Peyer's patch (tissue), 4 donors: ENCODE measurements at regions not wholly inside any gene's neighbourhood (a gene's known extent, or its start where the extent isn't known, plus 50 kb on each side); places are given as distances from the start of the nearest gene placed in this dataset.

ENCODE experiments used
- DNase-seq, 3 donors: peaks; one replicate each; pipeline ENCODE4 v3.0.0-alpha.2; 2017 to 2019
- H3K27ac ChIP-seq, 4 donors: fragments of 200-600 bp; sonication (generic); one replicate each; pipeline ENCODE4 v1.5.1; 2016 to 2019
- H3K27me3 ChIP-seq, 2 donors: fragments of 200-600 bp; sonication (generic); one replicate each; pipeline ENCODE4 v1.5.1; 2019
- H3K36me3 ChIP-seq, 3 donors: fragments of 200-600 bp; sonication (generic); one replicate each; pipeline ENCODE4 v1.5.1; 2016 to 2019
- H3K4me1 ChIP-seq, 4 donors: fragments of 200-600 bp; sonication (generic); one replicate each; pipeline ENCODE4 v1.5.1; 2016 to 2019
- H3K4me3 ChIP-seq, 4 donors: fragments of 200-600 bp; sonication (generic); 1 replicate in 3 of 4; 2 replicates in 1 of 4; pipeline ENCODE4 v1.5.1; 2016 to 2019; ENCODE audit warnings: mild to moderate bottlenecking in 1 of 4
- H3K9me3 ChIP-seq, 4 donors: fragments of 200-600 bp; sonication (generic); one replicate each; pipeline ENCODE4 v1.5.1; 2016 to 2019; ENCODE audit warnings: mild to moderate bottlenecking in 1 of 4
- CTCF ChIP-seq, 6 experiments: fragments of 450-650 bp in 4 of 6; fragments of 200-600 bp in 2 of 6; sonication (generic) in 1 of 6; IDR thresholded peaks; one replicate each; pipeline ENCODE4 v1.5.1; 2017 to 2019; ENCODE audit warnings: antibody characterized with exemption in 6 of 6, mild to moderate bottlenecking in 3 of 6, moderate library complexity in 1 of 6
- POLR2A ChIP-seq, 2 donors: fragments of 450-650 bp; IDR thresholded peaks; one replicate each; pipeline ENCODE4 v1.5.1; 2017; ENCODE audit warnings: antibody characterized with exemption in 2 of 2, mild to moderate bottlenecking in 2 of 2, moderate library complexity in 2 of 2

- Histone ChIP-seq H3K9me3 (no peaks in the 10 kb centered on the region), H3K36me3 (no peaks in the 10 kb centered on the region), H3K27me3 (no peaks in the 10 kb centered on the region), H3K27ac (no peak overlapping the region), H3K4me1 (no peaks in the 10 kb centered on the region), H3K4me3 (no peak overlapping the region)
- no peak for TF ChIP-seq CTCF (IDR thresholded peaks at IDR 0.05)
- no peak for TF ChIP-seq POLR2A (IDR thresholded peaks at IDR 0.05)
- DNase-seq, result no peak
Observed at GRCh38 chr4:83783215-83783614, 247.3 kb downstream of the GPAT3 start.

GRCh38 chr4:83782591-83782990 lies 246.7 kb downstream of the GPAT3 start:
- TF ChIP-seq CTCF (IDR thresholded peaks at IDR 0.05) (no peak), POLR2A (IDR thresholded peaks at IDR 0.05) (no peak)
- Histone ChIP-seq H3K9me3 (no peaks in the 10 kb centered on the region), H3K36me3 (no peaks in the 10 kb centered on the region), H3K27me3 (no peaks in the 10 kb centered on the region), H3K27ac (no peak overlapping the region), H3K4me1 (no peaks in the 10 kb centered on the region), H3K4me3 (no peak overlapping the region)
- no peak for DNase-seq

DNA sequence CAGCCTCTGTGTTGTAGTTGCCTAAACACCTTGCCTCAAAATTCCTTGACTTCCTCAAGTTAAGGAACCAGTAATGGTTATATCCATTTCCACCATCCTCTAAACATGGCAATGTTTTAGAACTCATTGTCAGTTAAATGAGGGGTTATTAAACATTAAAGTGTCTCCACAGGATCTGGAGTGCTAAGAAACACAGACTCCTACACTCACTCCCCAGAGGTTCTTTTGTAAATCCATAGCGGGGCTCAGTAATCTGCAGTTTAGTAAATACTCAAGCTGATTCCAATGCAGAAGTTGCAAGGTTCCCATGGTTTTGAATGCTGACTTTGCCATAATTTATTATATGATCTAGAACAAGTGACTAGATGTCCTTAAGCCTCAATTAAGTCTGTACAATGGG lies 245.5 kb downstream of the GPAT3 start:
- Histone ChIP-seq H3K27me3 (no peaks in the 10 kb centered on the region), H3K9me3 (no peaks in the 10 kb centered on the region), H3K4me3 (no peak overlapping the region), H3K27ac (no peak overlapping the region), H3K36me3 (no peaks in the 10 kb centered on the region), H3K4me1 (no peaks in the 10 kb centered on the region)
- TF ChIP-seq POLR2A (IDR thresholded peaks at IDR 0.05), result no peak
- DNase-seq, result no peak

GRCh38 chr4:83780053-83780733 lies 244.3 kb downstream of the GPAT3 start:
- TF ChIP-seq CTCF (IDR thresholded peaks at IDR 0.05) (no peak), POLR2A (IDR thresholded peaks at IDR 0.05) (no peak)
- H3K4me1 ChIP-seq, result no peaks in the 10 kb centered on the region
- H3K4me3 ChIP-seq, result no peak overlapping the region
- H3K36me3 ChIP-seq, result no peaks in the 10 kb centered on the region
- H3K9me3 ChIP-seq, result no peaks in the 10 kb centered on the region
- DNase-seq, result no peak
- H3K27ac ChIP-seq, result no peak overlapping the region
- no peaks in the 10 kb centered on the region for H3K27me3 ChIP-seq

- no peak overlapping the region for H3K4me3 ChIP-seq
- no peaks in the 10 kb centered on the region for H3K4me1 ChIP-seq
- H3K9me3 ChIP-seq, result no peaks in the 10 kb centered on the region
- TF ChIP-seq CTCF (IDR thresholded peaks at IDR 0.05) (no peak), POLR2A (IDR thresholded peaks at IDR 0.05) (no peak)
- DNase-seq, result no peak
- H3K36me3 ChIP-seq, result no peaks in the 10 kb centered on the region
- no peak overlapping the region for H3K27ac ChIP-seq
- no peaks in the 10 kb centered on the region for H3K27me3 ChIP-seq
Observed at GRCh38 chr4:83779103-83780052, 243.5 kb downstream of the GPAT3 start.

- TF ChIP-seq POLR2A (IDR thresholded peaks at IDR 0.05) (no peak), CTCF (IDR thresholded peaks at IDR 0.05) (no peak)
- no peaks in the 10 kb centered on the region for H3K9me3 ChIP-seq
- no peak for DNase-seq
- H3K36me3 ChIP-seq, result no peaks in the 10 kb centered on the region
- H3K27me3 ChIP-seq, result no peaks in the 10 kb centered on the region
- no peaks in the 10 kb centered on the region for H3K4me1 ChIP-seq
- no peak overlapping the region for H3K27ac ChIP-seq
- no peak overlapping the region for H3K4me3 ChIP-seq
Observed at GRCh38 chr4:83772685-83773084, 236.8 kb downstream of the GPAT3 start.
